ENCODE measurements at regions not wholly inside any gene's neighbourhood (a gene's known extent, or its start where the extent isn't known, plus 50 kb on each side); places are given as distances from the start of the nearest gene placed in this dataset.

GRCh38 chr2:83615511-83615910 is 843.6 kb downstream of the SUCLG1 start:
- TF ChIP-seq REST (IDR thresholded peaks at IDR 0.05; ENCODE audit: low read depth): no peak
- no peak for TF ChIP-seq TAF1 (IDR thresholded peaks at IDR 0.05; ENCODE audit: low read depth)
- no peak for TF ChIP-seq RAD21 (IDR thresholded peaks at IDR 0.05; ENCODE audit: low read depth)
- no peak for TF ChIP-seq CEBPB (IDR thresholded peaks at IDR 0.05)
- no peak for TF ChIP-seq CREB1 (IDR thresholded peaks at IDR 0.05; ENCODE audit: low read depth)
- no peak for TF ChIP-seq FOXM1 (IDR thresholded peaks at IDR 0.05; ENCODE audit: borderline replicate concordance, low read depth)
- no peak for TF ChIP-seq USF1 (IDR thresholded peaks at IDR 0.05)
- TF ChIP-seq MAX (IDR thresholded peaks at IDR 0.05): no peak
- TF ChIP-seq ZBTB7A (IDR thresholded peaks at IDR 0.05; ENCODE audit: low read depth): no peak
- no peak for TF ChIP-seq YY1 (IDR thresholded peaks at IDR 0.05; ENCODE audit: low read depth)
- TF ChIP-seq TEAD4 (IDR thresholded peaks at IDR 0.05): no peak
- TF ChIP-seq NFIC (IDR thresholded peaks at IDR 0.05): no peak
- no peak for TF ChIP-seq TCF12 (IDR thresholded peaks at IDR 0.05; ENCODE audit: low read depth)
- no peak for TF ChIP-seq EP300 (IDR thresholded peaks at IDR 0.05; ENCODE audit: borderline replicate concordance)
- TF ChIP-seq EGR1 (IDR thresholded peaks at IDR 0.05): no peak

GRCh38 chr2:83613178-83613577 is 845.9 kb downstream of the SUCLG1 start:
- TF ChIP-seq CEBPB (IDR thresholded peaks at IDR 0.05): no peak
- TF ChIP-seq TCF12 (IDR thresholded peaks at IDR 0.05; ENCODE audit: low read depth): no peak
- TF ChIP-seq ZBTB7A (IDR thresholded peaks at IDR 0.05; ENCODE audit: low read depth): no peak
- TF ChIP-seq NFIC (IDR thresholded peaks at IDR 0.05): no peak
- TF ChIP-seq MAX (IDR thresholded peaks at IDR 0.05): no peak
- no peak for TF ChIP-seq EGR1 (IDR thresholded peaks at IDR 0.05)
- no peak for TF ChIP-seq YY1 (IDR thresholded peaks at IDR 0.05; ENCODE audit: low read depth)

DNA sequence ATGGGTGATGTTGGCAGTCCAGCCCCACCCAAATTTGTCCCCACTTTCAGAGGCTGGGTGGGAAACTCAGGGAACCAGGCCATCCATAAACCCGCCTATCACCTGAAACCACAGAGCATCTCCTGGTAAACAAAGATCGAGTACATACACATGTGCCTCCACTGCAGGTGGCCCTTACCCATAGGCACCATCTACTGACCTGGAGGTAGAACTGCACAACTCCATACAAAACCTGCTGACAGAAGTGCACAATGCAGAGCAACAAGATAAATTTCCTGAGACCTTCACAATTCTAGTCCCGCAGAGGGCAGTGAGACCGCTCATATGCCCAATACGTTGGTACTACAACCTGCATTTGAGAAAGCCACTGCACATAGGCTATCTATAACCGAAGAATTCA is 856.3 kb downstream of the SUCLG1 start:
- TF ChIP-seq REST (IDR thresholded peaks at IDR 0.05; ENCODE audit: low read depth): no peak

DNA sequence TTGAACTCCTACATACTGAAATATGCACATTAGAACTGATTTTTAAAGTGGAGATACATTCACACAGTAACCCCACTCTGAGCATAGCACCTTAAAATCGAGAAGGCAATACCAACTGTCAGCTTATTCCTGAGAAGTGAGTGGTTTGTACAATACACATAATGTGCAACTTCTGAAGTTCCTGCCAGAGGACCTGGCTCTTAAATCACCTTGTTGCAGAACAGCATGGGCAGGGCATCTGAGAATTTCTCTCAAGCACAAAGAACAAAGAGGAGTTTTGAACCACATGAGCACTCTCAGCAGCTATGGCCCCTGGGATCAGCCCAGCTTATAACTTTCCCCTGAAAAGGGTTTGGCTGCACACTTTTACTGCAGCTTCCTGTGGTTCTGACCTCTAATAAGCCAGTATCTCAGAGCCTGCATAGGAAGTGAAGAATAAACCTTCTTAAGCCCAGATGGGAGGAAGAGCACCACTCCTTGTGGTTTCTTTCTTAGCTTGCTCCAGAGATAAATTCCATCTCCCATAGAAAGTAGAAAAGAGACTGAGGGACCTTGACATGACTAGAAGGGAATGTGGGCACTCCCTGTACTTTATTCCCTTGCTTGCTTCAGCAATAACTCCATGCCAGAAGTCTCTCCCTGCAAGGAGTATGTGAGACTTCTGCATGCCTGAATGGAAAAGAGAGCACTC is 862.3 kb downstream of the SUCLG1 start:
- no peak for TF ChIP-seq EP300 (IDR thresholded peaks at IDR 0.05; ENCODE audit: borderline replicate concordance)
- no peak for TF ChIP-seq CEBPB (IDR thresholded peaks at IDR 0.05)
- no peak for TF ChIP-seq NFIC (IDR thresholded peaks at IDR 0.05)
- TF ChIP-seq CREB1 (IDR thresholded peaks at IDR 0.05; ENCODE audit: low read depth): no peak

- no peak for TF ChIP-seq EGR1 (IDR thresholded peaks at IDR 0.05)
- no peak for TF ChIP-seq TEAD4 (IDR thresholded peaks at IDR 0.05)
- TF ChIP-seq USF1 (IDR thresholded peaks at IDR 0.05): no peak
- no peak for TF ChIP-seq TAF1 (IDR thresholded peaks at IDR 0.05; ENCODE audit: low read depth)
- no peak for TF ChIP-seq CREB1 (IDR thresholded peaks at IDR 0.05; ENCODE audit: low read depth)
- TF ChIP-seq RAD21 (IDR thresholded peaks at IDR 0.05; ENCODE audit: low read depth): no peak
- no peak for TF ChIP-seq YY1 (IDR thresholded peaks at IDR 0.05; ENCODE audit: low read depth)
- no peak for TF ChIP-seq NFIC (IDR thresholded peaks at IDR 0.05)
- no peak for TF ChIP-seq MAX (IDR thresholded peaks at IDR 0.05)
- no peak for TF ChIP-seq EP300 (IDR thresholded peaks at IDR 0.05; ENCODE audit: borderline replicate concordance)
- TF ChIP-seq TCF12 (IDR thresholded peaks at IDR 0.05; ENCODE audit: low read depth): no peak
- no peak for TF ChIP-seq REST (IDR thresholded peaks at IDR 0.05; ENCODE audit: low read depth)
- no peak for TF ChIP-seq CEBPB (IDR thresholded peaks at IDR 0.05)
- no peak for TF ChIP-seq ZBTB7A (IDR thresholded peaks at IDR 0.05; ENCODE audit: low read depth)
- TF ChIP-seq FOXM1 (IDR thresholded peaks at IDR 0.05; ENCODE audit: borderline replicate concordance, low read depth): no peak
Observed at GRCh38 chr2:83595926-83596325, 863.2 kb downstream of the SUCLG1 start.
